Nephron progenitor cell (in vitro differentiated cells): ENCODE measurements at regions not wholly inside any gene's neighbourhood (a gene's known extent, or its start where the extent isn't known, plus 50 kb on each side); places are given as distances from the start of the nearest gene placed in this dataset.

Source experiments
- DNase-seq: peaks from one replicate; pipeline ENCODE4 v3.0.0; 2021
- H3K27ac Mint-ChIP-seq: 2 replicates; pipeline ENCODE4 v1.8.0; 2021; ENCODE audit warnings: mild to moderate bottlenecking, moderate library complexity, mixed read lengths
- H3K27me3 Mint-ChIP-seq: 2 replicates; pipeline ENCODE4 v1.8.0; 2021; ENCODE audit warnings: mild to moderate bottlenecking, low read depth, mixed read lengths; ENCODE audit not compliant: poor library complexity
- H3K36me3 Mint-ChIP-seq: 2 replicates; pipeline ENCODE4 v1.8.0; 2021; ENCODE audit warnings: low read depth, mixed read lengths
- H3K4me1 Mint-ChIP-seq: 2 replicates; pipeline ENCODE4 v1.8.0; 2021; ENCODE audit warnings: mixed read lengths
- H3K4me3 Mint-ChIP-seq: 2 replicates; pipeline ENCODE4 v1.8.0; 2021; ENCODE audit warnings: mild to moderate bottlenecking, moderate library complexity, mixed read lengths
- H3K9me3 Mint-ChIP-seq: 2 replicates; pipeline ENCODE4 v1.8.0; 2021; ENCODE audit warnings: mild to moderate bottlenecking, moderate library complexity, mixed read lengths
- CTCF ChIP-seq: fragments of 200-600 bp; sonication (generic); IDR thresholded peaks from 2 replicates; pipeline ENCODE4 v1.5.0; 2021; ENCODE audit warnings: antibody characterized with exemption

DNA sequence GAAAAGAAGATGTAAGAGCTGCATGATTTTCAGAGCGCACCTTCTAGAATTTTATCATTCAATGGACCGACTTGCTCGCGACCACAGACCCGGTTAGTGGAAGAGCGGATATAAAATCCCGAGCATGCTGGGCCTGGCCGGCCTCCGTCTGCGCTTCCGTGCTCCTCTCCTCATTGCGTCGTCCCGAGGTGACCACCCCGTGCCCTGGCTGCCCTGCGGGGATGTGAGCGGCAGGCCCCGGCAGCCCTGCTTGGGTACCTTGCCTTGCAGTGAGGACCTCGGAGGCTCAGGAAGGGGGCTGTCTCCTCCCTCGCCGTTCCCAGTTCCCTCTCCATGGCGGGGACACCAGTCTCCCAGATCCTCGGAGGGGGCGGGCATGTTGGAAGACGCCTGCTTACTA, 330.9 kb upstream of the SHH start:
- TF ChIP-seq CTCF = no peak
- Mint-ChIP-seq H3K9me3 (peaks cover under 1% of the 10 kb centered on the region), H3K27ac (no peak overlapping the region), H3K36me3 (no peaks in the 10 kb centered on the region), H3K27me3 (peaks cover 16% of the 10 kb centered on the region), H3K4me3 (no peak overlapping the region), H3K4me1 (peaks cover 26% of the 10 kb centered on the region)
- DNase-seq = no peak

DNA sequence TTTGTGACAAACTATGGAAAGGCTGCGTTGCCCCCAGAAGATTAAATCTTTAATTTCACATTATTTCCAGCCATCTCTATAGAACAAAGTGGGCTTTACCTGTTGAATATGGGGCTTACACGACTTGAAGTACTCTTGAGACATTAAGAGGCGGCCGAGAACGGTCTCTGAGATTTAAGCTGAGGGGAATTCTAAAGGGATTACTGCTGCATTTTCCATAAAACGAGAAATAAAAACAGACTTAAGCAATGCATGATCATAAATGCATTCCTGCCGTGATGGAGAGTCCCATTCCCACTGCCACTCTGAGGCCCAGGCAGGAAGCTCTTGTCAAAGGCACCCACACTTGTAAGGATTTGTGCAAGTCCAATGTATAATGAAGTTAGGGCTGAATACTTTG, 329.7 kb upstream of the SHH start:
- peaks cover 14% of the 10 kb centered on the region for H3K4me1 Mint-ChIP-seq
- H3K36me3 Mint-ChIP-seq = no peaks in the 10 kb centered on the region
- peaks cover 19% of the 10 kb centered on the region for H3K27me3 Mint-ChIP-seq
- no peak for DNase-seq
- no peak overlapping the region for H3K4me3 Mint-ChIP-seq
- TF ChIP-seq CTCF = no peak
- H3K9me3 Mint-ChIP-seq = peaks cover 9% of the 10 kb centered on the region
- H3K27ac Mint-ChIP-seq = no peak overlapping the region

- Mint-ChIP-seq H3K27ac (no peak overlapping the region), H3K36me3 (no peaks in the 10 kb centered on the region), H3K4me3 (no peak overlapping the region), H3K9me3 (peaks cover 13% of the 10 kb centered on the region), H3K4me1 (peaks cover 7% of the 10 kb centered on the region), H3K27me3 (peaks cover 15% of the 10 kb centered on the region)
- no peak for DNase-seq
- no peak for TF ChIP-seq CTCF
Measured at GRCh38 chr7:156140896-156141295, 328.6 kb upstream of the SHH start.

GRCh38 chr7:156140447-156140846, 328.2 kb upstream of the SHH start:
- Mint-ChIP-seq H3K9me3 (peaks cover 13% of the 10 kb centered on the region), H3K4me3 (no peak overlapping the region), H3K4me1 (peaks cover 5% of the 10 kb centered on the region), H3K36me3 (no peaks in the 10 kb centered on the region), H3K27me3 (peaks cover 19% of the 10 kb centered on the region), H3K27ac (peak overlapping the region; percentile 14)
- no peak for TF ChIP-seq CTCF
- no peak for DNase-seq

DNA sequence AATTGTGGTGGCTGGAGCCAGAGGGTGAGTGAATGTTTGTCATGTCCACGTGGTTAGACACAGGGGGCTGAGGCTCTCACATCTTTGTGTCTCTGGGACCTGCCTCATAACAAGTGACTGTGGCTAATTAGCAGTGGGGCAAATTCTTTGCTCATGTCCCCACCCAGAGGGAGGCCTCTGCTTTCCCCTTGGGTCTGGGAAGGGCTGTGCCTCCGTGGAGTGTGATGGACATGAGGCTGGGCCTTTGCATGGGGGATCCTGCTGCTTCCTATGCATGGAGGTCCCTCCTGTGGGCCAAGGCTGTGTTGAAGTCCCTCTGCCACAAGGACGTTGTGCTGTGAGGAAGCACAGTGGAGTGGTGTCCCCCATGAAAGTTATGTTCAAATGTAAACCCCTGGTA, 327.4 kb upstream of the SHH start:
- no peak overlapping the region for H3K27ac Mint-ChIP-seq
- no peaks in the 10 kb centered on the region for H3K36me3 Mint-ChIP-seq
- H3K9me3 Mint-ChIP-seq = peaks cover 14% of the 10 kb centered on the region
- peaks cover 26% of the 10 kb centered on the region for H3K27me3 Mint-ChIP-seq
- peaks cover 5% of the 10 kb centered on the region for H3K4me1 Mint-ChIP-seq
- H3K4me3 Mint-ChIP-seq = no peak overlapping the region
- no peak for DNase-seq
- no peak for TF ChIP-seq CTCF

- H3K4me1 Mint-ChIP-seq = peaks cover 5% of the 10 kb centered on the region
- TF ChIP-seq CTCF = no peak
- H3K9me3 Mint-ChIP-seq = peaks cover 19% of the 10 kb centered on the region
- peaks cover 28% of the 10 kb centered on the region for H3K27me3 Mint-ChIP-seq
- DNase-seq = no peak
- H3K36me3 Mint-ChIP-seq = no peaks in the 10 kb centered on the region
- H3K27ac Mint-ChIP-seq = no peak overlapping the region
- no peak overlapping the region for H3K4me3 Mint-ChIP-seq
Measured at GRCh38 chr7:156139112-156139511, 326.8 kb upstream of the SHH start.
